ENCODE measurements at regions not wholly inside any gene's neighbourhood (a gene's known extent, or its start where the extent isn't known, plus 50 kb on each side); places are given as distances from the start of the nearest gene placed in this dataset.

GRCh38 chr18:25962919-25963318 lies 127.5 kb downstream of the SS18 start:
- no peak for ATAC-seq
- DNase-seq (ENCODE audit: low spot score) = no peak

DNA sequence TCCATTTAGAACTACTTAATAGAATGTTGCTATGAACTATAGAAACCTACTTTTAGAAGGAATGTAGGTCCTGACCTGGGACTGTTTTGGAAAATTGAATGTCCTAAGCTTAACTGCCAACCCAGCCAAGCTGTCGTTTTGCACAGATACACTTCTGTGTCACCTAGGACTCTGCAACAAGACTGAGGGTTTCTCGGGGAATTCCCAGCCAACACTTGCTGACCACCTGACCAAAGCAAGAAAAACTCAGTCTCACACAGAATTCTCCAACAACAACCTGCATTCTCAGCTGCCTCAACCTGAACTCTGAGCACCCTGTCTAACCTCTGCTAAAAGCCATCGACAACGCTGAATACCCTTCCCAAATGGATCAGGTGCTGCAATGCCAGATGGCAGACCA lies 128.2 kb downstream of the SS18 start:
- DNase-seq (ENCODE audit: low spot score) = no peak
- no peak for ATAC-seq

DNA sequence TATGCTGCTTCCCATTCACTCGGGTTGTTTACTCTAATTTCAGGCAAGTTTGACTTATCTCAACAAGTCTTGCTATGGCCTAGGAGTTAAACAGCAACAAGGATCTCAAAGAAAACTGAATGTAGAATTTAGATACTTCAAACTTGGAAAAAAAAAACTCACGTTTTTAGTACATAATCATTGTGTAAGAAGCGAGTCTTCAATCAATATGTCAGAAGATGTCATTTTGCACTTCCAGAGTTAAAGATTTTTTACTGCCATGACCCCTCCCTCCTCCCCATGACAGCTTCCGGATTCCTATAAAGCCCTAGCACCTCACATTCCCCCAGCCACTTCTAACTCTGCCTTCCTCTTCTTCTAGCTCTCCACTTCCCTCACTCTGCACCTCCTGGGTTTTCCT lies 133.4 kb downstream of the SS18 start:
- ATAC-seq (no peak), DNase-seq (ENCODE audit: low spot score) (no peak)

GRCh38 chr18:25953111-25953510 lies 137.3 kb downstream of the SS18 start:
- DNase-seq (ENCODE audit: low spot score) (no peak), ATAC-seq (peak; percentile 13)

DNA sequence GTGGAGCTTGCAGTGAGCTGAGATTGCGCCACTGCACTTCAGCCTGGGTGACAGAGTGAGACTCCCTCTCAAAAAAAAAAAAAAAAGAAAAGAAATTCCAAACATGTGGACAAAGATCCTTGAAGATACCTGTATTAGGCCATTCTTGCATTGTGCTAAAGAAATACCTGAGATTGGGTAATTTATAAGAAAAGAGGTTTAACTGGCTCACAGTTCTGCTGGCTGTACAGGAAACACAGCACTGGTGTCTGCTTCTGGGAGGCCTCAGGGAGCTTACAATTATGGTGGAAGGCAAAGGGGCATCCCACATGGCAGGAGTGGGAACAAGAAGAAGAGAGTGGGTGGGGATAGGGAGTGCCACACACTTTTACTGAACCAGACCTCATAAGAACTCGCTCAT lies 140.1 kb downstream of the SS18 start:
- ATAC-seq = no peak
- no peak for DNase-seq (ENCODE audit: low spot score)

DNA sequence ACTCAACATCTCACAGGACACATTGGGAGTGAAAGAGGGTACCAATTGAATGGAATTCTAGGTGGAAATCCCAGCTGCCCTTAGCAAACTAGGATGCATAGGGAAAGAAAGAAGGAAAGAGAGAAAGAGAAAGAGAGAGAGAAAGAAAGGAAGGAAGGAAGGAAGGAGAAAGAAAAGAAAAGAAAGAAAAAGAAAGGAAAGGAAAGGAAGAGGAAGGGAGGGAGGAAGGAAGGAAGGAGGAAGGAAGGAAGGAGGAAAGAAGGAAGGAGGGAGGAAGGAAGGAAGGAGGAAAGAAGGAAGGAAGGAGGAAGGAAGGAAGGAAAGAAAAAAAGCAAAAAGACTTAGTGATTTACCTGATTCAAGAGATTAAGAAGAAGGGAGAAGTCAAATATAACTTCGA lies 143.9 kb downstream of the SS18 start:
- ATAC-seq (no peak), DNase-seq (ENCODE audit: low spot score) (no peak)

DNA sequence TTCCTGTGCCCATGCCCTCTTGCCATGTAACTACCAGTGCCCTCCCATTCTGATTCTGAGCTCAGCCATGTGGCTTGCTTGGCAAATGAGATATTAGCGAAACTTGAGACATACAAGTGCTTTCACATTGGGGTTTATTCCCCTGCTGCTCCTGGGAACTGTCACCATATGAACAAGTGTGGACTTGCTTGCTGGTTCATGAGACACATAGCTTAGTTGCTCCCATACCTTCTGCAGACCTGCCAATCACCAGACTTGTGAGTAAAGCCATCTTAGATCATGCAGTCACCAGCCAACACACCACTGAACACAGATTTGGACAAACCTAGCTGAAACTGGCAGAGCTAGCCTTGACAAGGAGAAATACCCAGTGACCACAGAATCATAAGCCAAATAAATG lies 155.1 kb downstream of the SS18 start:
- ATAC-seq = no peak
- no peak for DNase-seq (ENCODE audit: low spot score)

DNA sequence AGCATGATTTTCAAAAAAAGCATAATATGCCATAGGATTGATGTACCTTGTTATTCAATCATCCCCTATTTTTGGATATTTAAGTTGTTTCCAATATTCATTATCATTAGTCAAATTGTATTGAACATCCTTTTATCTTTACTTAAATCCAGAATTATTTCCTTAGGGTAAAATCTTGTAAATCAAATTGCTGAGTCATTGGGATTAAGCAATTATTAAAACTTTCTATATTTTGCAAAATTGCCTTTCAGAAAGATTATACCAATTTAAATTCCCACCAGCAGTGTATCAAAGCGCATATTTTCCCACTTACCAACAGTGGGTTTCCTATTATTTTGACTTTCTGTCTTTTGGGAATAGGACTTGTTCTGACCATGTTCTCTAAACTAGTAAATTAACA lies 159.3 kb downstream of the SS18 start:
- ATAC-seq = no peak
- no peak for DNase-seq (ENCODE audit: low spot score)

- DNase-seq (ENCODE audit: low spot score) = no peak
- no peak for ATAC-seq
These were observed 160.6 kb downstream of the SS18 start for GRCh38 chr18:25929787-25930186.

DNA sequence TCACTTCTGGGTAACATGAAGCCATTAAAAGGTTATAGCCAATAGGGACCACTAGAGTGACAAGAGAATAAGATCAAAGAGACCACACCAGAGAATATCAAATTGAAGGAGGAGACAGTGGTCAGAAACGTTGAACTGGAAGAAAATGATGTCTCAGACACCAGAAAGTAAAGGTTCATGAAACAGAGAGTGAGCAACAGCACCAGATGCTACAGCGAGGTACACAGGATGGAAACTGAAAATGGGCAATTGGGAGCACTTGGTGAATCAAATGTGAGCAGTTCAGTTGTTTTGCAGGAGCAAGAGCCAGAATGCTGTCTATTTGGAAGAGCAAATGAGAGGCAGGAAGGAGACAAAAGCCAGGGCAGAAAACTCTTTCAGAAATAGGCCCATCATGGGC lies 162.6 kb downstream of the SS18 start:
- no peak for DNase-seq (ENCODE audit: low spot score)
- ATAC-seq = no peak

GRCh38 chr18:25923193-25923592 lies 167.2 kb downstream of the SS18 start:
- ATAC-seq (no peak), DNase-seq (ENCODE audit: low spot score) (no peak)

GRCh38 chr18:25921677-25922421 lies 168.6 kb downstream of the SS18 start:
- peak; percentile 97 for ATAC-seq

GRCh38 chr18:25915907-25916306 lies 174.5 kb downstream of the SS18 start:
- ATAC-seq (no peak), DNase-seq (ENCODE audit: low spot score) (no peak)

More at GRCh38 chr18:25921677-25922421, 168.6 kb downstream of the SS18 start:
- DNase-seq (ENCODE audit: low spot score) = peak; percentile 57

- ATAC-seq (no peak), DNase-seq (ENCODE audit: low spot score) (no peak)
These were observed 191.4 kb downstream of the SS18 start for GRCh38 chr18:25898965-25899364.

GRCh38 chr18:25896956-25897355 lies 193.5 kb downstream of the SS18 start:
- DNase-seq (ENCODE audit: low spot score) (no peak), ATAC-seq (no peak)

DNA sequence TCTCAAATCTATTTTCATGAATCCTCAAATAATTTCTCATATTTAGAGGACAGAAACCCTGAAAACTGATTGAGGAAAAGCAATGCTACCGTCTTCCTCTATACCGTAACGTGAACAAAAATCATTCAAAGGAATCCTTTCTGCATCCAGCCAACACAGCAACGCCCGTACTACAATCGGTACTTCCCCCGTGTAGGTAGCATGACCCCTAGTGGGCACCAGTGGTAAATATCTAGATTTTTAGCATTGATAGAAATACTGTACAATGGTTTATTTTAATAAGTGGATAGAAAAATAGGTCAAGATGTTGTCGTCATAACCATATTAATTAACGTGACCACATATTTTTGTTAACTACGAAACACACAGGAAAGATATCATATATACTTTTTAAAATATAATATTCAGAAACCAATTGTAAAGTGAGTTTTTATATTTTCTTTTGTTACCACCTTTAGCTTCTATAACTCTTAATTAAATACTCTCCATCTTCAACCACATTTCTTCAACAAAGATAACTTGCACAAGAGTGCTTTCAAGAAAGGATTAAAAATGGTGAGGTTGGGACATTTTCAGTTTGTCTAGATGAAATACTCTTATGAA lies 194.1 kb downstream of the SS18 start:
- ATAC-seq (peak; percentile 73), DNase-seq (ENCODE audit: low spot score) (no peak)

GRCh38 chr18:25895518-25895917 lies 194.9 kb downstream of the SS18 start:
- no peak for DNase-seq (ENCODE audit: low spot score)
- no peak for ATAC-seq

GRCh38 chr18:25886283-25886682 lies 204.1 kb downstream of the SS18 start:
- no peak for ATAC-seq
- no peak for DNase-seq (ENCODE audit: low spot score)

- no peak for DNase-seq (ENCODE audit: low spot score)
- ATAC-seq = no peak
These were observed 207.3 kb downstream of the SS18 start for GRCh38 chr18:25883091-25883490.

- no peak for ATAC-seq
These were observed 209.3 kb downstream of the SS18 start for GRCh38 chr18:25881149-25881548.

GRCh38 chr18:25880441-25880840 lies 210.0 kb downstream of the SS18 start:
- no peak for DNase-seq (ENCODE audit: low spot score)
- ATAC-seq = no peak

More at GRCh38 chr18:25881149-25881548, 209.3 kb downstream of the SS18 start:
- no peak for DNase-seq (ENCODE audit: low spot score)

GRCh38 chr18:25876330-25876948 lies 214.0 kb downstream of the SS18 start:
- DNase-seq (ENCODE audit: low spot score) = no peak
- ATAC-seq = no peak
